Activated CD4-positive, alpha-beta T cell treated with anti-CD3 and anti-CD28 coated beads, Interleukin-10, Interleukin-2, amounts not matched to agents 100 ng/mL and 50 ng/mL, durations not matched to agents 16 hours and 8 hours (primary cell): ENCODE measurements at regions not wholly inside any gene's neighbourhood (a gene's known extent, or its start where the extent isn't known, plus 50 kb on each side); places are given as distances from the start of the nearest gene placed in this dataset.
A peak's percentile ranks its signal among the peaks of the same experiment; 100 is the strongest.

Experiments used
- DNase-seq: peaks from one replicate; pipeline ENCODE4 v3.0.0-alpha.2; 2020

- no peak for DNase-seq
Observed at GRCh38 chr4:81990898-81991297, 382.9 kb downstream of the HNRNPD start.

GRCh38 chr4:81990211-81990610 lies 383.6 kb downstream of the HNRNPD start:
- no peak for DNase-seq

GRCh38 chr4:81989202-81989601 lies 384.6 kb downstream of the HNRNPD start:
- DNase-seq = no peak

GRCh38 chr4:81988178-81988577 lies 385.6 kb downstream of the HNRNPD start:
- no peak for DNase-seq

- no peak for DNase-seq
Observed at GRCh38 chr4:81984746-81985145, 389.0 kb downstream of the HNRNPD start.

GRCh38 chr4:81982846-81983540 lies 390.8 kb downstream of the HNRNPD start:
- DNase-seq = no peak

- DNase-seq = no peak
Observed at GRCh38 chr4:81981218-81981617, 392.6 kb downstream of the HNRNPD start.

- DNase-seq = no peak
Observed at GRCh38 chr4:81974523-81974922, 399.3 kb downstream of the HNRNPD start.

- DNase-seq = no peak
Observed at GRCh38 chr4:81971637-81972381, 402.0 kb downstream of the HNRNPD start.

GRCh38 chr4:81971061-81971460 lies 402.7 kb downstream of the HNRNPD start:
- no peak for DNase-seq

GRCh38 chr4:81970454-81970853 lies 403.3 kb downstream of the HNRNPD start:
- no peak for DNase-seq

GRCh38 chr4:81966676-81967075 lies 407.1 kb downstream of the HNRNPD start:
- DNase-seq = no peak

- DNase-seq = no peak
Observed at GRCh38 chr4:81965911-81966310, 407.9 kb downstream of the HNRNPD start.

GRCh38 chr4:81965454-81965853 lies 408.3 kb downstream of the HNRNPD start:
- no peak for DNase-seq

- DNase-seq = no peak
Observed at GRCh38 chr4:81963763-81964020, 410.1 kb downstream of the HNRNPD start.

GRCh38 chr4:81963015-81963762 lies 410.6 kb downstream of the HNRNPD start:
- no peak for DNase-seq

- no peak for DNase-seq
Observed at GRCh38 chr4:81960961-81961360, 412.8 kb downstream of the HNRNPD start.

- no peak for DNase-seq
Observed at GRCh38 chr4:81954271-81954670, 419.5 kb downstream of the HNRNPD start.

- no peak for DNase-seq
Observed at GRCh38 chr4:81951891-81952455, 421.8 kb downstream of the HNRNPD start.

- no peak for DNase-seq
Observed at GRCh38 chr4:81946996-81947395, 426.8 kb downstream of the HNRNPD start.

- peak; percentile 19 for DNase-seq
Observed at GRCh38 chr4:81930506-81931238, 443.1 kb downstream of the HNRNPD start.

GRCh38 chr4:81923140-81923539 lies 450.7 kb downstream of the HNRNPD start:
- no peak for DNase-seq

- no peak for DNase-seq
Observed at GRCh38 chr4:81922313-81922712, 450.6 kb upstream of the RASGEF1B start.
